MM.1S (cell line): ENCODE measurements at regions not wholly inside any gene's neighbourhood (a gene's known extent, or its start where the extent isn't known, plus 50 kb on each side); places are given as distances from the start of the nearest gene placed in this dataset.

Experiments
- DNase-seq: peaks from one replicate; pipeline ENCODE4 v3.0.0-alpha.2; 2015
- H2AFZ ChIP-seq: fragments of 300-600 bp; sonication (generic); 2 replicates; pipeline ENCODE4 v1.6.0; 2016; ENCODE audit warnings: antibody characterized with exemption, low read length
- H3F3A ChIP-seq: fragments of 300-600 bp; sonication (generic); 2 replicates; pipeline ENCODE4 v1.6.1; 2016; ENCODE audit warnings: mild to moderate bottlenecking, antibody characterized with exemption, low read length, moderate library complexity, mixed read lengths; ENCODE audit not compliant: insufficient read depth
- H3K27ac ChIP-seq: fragments of 300-600 bp; sonication (generic); 2 replicates; pipeline ENCODE4 v1.5.1; 2016; ENCODE audit warnings: mild to moderate bottlenecking, low read length
- H3K27me3 ChIP-seq: fragments of 300-600 bp; sonication (generic); replicated peaks from 2 replicates; pipeline ENCODE4 v1.6.0; 2016; ENCODE audit warnings: low read length; ENCODE audit not compliant: insufficient read depth
- H3K36me3 ChIP-seq: fragments of 300-600 bp; sonication (generic); replicated peaks from 2 replicates; pipeline ENCODE4 v1.6.1; 2016; ENCODE audit warnings: mild to moderate bottlenecking, low read length, mixed read lengths; ENCODE audit not compliant: insufficient read depth
- H3K4me1 ChIP-seq: fragments of 300-600 bp; sonication (generic); 2 replicates; pipeline ENCODE4 v1.6.1; 2016; ENCODE audit warnings: low read length, mixed read lengths
- H3K4me2 ChIP-seq: fragments of 300-600 bp; sonication (generic); 2 replicates; pipeline ENCODE4 v1.6.0; 2016; ENCODE audit warnings: low read depth, low read length
- H3K4me3 ChIP-seq: fragments of 300-600 bp; sonication (generic); 2 replicates; pipeline ENCODE4 v1.5.1; 2016; ENCODE audit warnings: low read length, mixed read lengths
- H3K79me2 ChIP-seq: fragments of 300-600 bp; sonication (generic); 2 replicates; pipeline ENCODE4 v1.6.1; 2016; ENCODE audit warnings: mixed run types, low read length, mixed read lengths
- H3K9ac ChIP-seq: fragments of 300-600 bp; sonication (generic); 2 replicates; pipeline ENCODE4 v1.6.1; 2016; ENCODE audit warnings: low read length, mixed read lengths
- H3K9me2 ChIP-seq: fragments of 300-600 bp; sonication (generic); replicated peaks from 2 replicates; pipeline ENCODE4 v1.6.1; 2016; ENCODE audit warnings: mild to moderate bottlenecking, low read length, mixed read lengths; ENCODE audit not compliant: insufficient read depth
- H3K9me3 ChIP-seq: fragments of 300-600 bp; sonication (generic); replicated peaks from 2 replicates; pipeline ENCODE4 v1.6.1; 2016; ENCODE audit warnings: mild to moderate bottlenecking, low read length, mixed read lengths; ENCODE audit not compliant: insufficient read depth
- H4K20me1 ChIP-seq: fragments of 300-600 bp; sonication (generic); 2 replicates; pipeline ENCODE4 v1.6.1; 2016; ENCODE audit warnings: mild to moderate bottlenecking, low read length, moderate library complexity, mixed read lengths; ENCODE audit not compliant: insufficient read depth
- EZH2 ChIP-seq: fragments of 300-600 bp; sonication (generic); optimal IDR thresholded peaks from 2 replicates; pipeline ENCODE3; 2017; ENCODE audit warnings: low read depth, mild to moderate bottlenecking, antibody characterized with exemption, low read length, mixed read lengths
- EZH2phosphoT487 ChIP-seq: fragments of 300-600 bp; sonication (generic); IDR thresholded peaks from 2 replicates; pipeline ENCODE4 v1.6.1; 2018; ENCODE audit warnings: antibody characterized with exemption, low read length
- TF ChIP-seq, protein P1 (sequence below): fragments of 300-600 bp; sonication (generic); IDR thresholded peaks from 2 replicates; pipeline ENCODE4 v1.5.1; 2016; ENCODE audit warnings: antibody characterized with exemption, low read length, mixed read lengths

DNA sequence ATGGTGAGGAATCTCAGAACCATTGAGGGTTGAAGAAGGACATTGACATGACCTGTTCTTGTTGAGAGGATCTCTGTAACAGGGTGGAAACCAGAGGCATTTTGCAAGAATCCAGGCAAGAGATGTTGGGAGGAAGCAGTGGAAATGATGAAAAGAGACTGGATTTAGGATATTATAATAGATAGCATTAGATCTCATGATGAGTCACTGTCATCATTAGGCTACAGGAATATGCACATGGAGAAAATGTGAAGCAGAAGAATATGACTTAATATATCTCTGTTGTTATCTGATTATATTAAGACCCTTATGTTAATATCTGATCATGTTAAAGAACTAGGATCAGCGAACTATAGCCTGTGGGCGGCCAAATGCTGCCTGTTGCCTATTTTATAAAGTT lies 393.0 kb upstream of the MTPN start:
- no peak for TF ChIP-seq EZH2phosphoT487
- TF ChIP-seq, protein P1, sequence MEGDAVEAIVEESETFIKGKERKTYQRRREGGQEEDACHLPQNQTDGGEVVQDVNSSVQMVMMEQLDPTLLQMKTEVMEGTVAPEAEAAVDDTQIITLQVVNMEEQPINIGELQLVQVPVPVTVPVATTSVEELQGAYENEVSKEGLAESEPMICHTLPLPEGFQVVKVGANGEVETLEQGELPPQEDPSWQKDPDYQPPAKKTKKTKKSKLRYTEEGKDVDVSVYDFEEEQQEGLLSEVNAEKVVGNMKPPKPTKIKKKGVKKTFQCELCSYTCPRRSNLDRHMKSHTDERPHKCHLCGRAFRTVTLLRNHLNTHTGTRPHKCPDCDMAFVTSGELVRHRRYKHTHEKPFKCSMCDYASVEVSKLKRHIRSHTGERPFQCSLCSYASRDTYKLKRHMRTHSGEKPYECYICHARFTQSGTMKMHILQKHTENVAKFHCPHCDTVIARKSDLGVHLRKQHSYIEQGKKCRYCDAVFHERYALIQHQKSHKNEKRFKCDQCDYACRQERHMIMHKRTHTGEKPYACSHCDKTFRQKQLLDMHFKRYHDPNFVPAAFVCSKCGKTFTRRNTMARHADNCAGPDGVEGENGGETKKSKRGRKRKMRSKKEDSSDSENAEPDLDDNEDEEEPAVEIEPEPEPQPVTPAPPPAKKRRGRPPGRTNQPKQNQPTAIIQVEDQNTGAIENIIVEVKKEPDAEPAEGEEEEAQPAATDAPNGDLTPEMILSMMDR = no peak
- no peak for TF ChIP-seq EZH2
- Histone ChIP-seq H3K27ac (no peak overlapping the region), H3K9ac (no peak overlapping the region), H3F3A (no peaks in the 10 kb centered on the region), H3K36me3 (no peaks in the 10 kb centered on the region), H3K9me2 (no peaks in the 10 kb centered on the region), H3K4me1 (no peaks in the 10 kb centered on the region), H3K79me2 (no peaks in the 10 kb centered on the region), H3K4me2 (no peak overlapping the region), H3K27me3 (no peaks in the 10 kb centered on the region), H3K4me3 (no peak overlapping the region), H4K20me1 (no peaks in the 10 kb centered on the region), H2AFZ (no peak overlapping the region), H3K9me3 (no peaks in the 10 kb centered on the region)
- no peak for DNase-seq

DNA sequence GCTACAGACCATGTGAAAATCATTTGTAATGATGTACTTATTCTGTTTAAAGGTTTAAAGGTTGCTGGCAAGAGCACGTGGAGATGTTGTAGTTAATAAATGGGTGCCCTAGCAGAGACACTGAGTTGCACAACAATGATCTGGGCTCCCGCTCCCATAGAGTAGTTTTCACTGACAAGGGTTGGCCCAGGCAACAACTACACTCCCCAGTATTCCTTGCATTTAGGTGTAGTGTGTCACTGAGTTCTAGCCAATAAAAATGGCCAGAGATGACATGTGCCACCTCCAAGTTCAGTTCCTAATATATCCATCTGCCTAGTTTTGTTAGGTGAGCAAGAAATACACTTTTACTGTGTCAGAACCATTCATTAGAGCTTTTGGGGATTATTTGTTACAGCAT lies 392.1 kb upstream of the MTPN start:
- TF ChIP-seq EZH2phosphoT487 = no peak
- TF ChIP-seq, protein P1 = no peak
- TF ChIP-seq EZH2 = no peak
- H3K27ac ChIP-seq = no peak overlapping the region
- no peaks in the 10 kb centered on the region for H3K79me2 ChIP-seq
- H4K20me1 ChIP-seq = no peaks in the 10 kb centered on the region
- no peak for DNase-seq
- no peak overlapping the region for H3K4me2 ChIP-seq
- H3K36me3 ChIP-seq = no peaks in the 10 kb centered on the region
- no peak overlapping the region for H2AFZ ChIP-seq
- H3K27me3 ChIP-seq = no peaks in the 10 kb centered on the region
- no peaks in the 10 kb centered on the region for H3K9me3 ChIP-seq
- no peaks in the 10 kb centered on the region for H3K4me1 ChIP-seq
- no peak overlapping the region for H3K9ac ChIP-seq
- no peak overlapping the region for H3K4me3 ChIP-seq
- H3K9me2 ChIP-seq = no peaks in the 10 kb centered on the region
- no peaks in the 10 kb centered on the region for H3F3A ChIP-seq

DNA sequence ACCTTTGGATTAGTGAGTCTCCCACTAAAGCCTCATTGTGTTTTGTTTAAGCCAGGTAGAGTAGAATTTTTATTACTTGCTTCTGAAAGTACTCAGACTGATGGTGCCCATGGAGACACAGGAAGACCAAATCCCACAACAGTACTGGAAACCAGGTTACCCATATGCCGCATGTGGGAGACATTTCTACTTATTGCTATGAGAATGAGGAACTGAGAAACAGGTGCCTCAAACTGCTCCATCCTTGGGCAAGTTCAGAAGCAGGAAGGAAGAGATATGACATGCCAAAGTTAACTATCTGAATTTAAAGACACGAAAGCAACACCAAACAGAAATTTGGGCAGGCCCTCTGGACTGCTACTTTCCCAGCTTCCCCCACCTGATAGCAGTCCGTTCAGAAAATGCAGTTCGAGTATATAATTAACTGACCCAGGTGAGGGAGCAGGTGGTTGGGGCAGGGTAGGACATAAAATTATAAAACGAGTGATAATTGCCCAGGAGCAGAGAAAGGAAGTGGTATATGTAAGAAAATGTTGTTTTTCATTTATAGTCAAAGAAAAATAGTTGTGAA lies 382.3 kb upstream of the MTPN start:
- DNase-seq = peak; percentile 88
- Histone ChIP-seq H3K4me2 (peak overlapping the region; percentile 59), H3K9me2 (no peaks in the 10 kb centered on the region), H2AFZ (no peak overlapping the region), H3K4me3 (no peak overlapping the region; the same call in 1 of the 2 replicates), H3K36me3 (no peaks in the 10 kb centered on the region), H3K27me3 (no peaks in the 10 kb centered on the region), H3K9ac (peak overlapping the region; percentile 45), H3K4me1 (peaks cover 63% of the 10 kb centered on the region), H3K9me3 (no peaks in the 10 kb centered on the region), H3F3A (peaks cover 40% of the 10 kb centered on the region), H4K20me1 (no peaks in the 10 kb centered on the region), H3K27ac (peak overlapping the region; percentile 89), H3K79me2 (no peaks in the 10 kb centered on the region)
- TF ChIP-seq EZH2phosphoT487 = no peak
- TF ChIP-seq EZH2 = no peak
- TF ChIP-seq, protein P1 = no peak
